ENCODE measurements at regions not wholly inside any gene's neighbourhood (a gene's known extent, or its start where the extent isn't known, plus 50 kb on each side); places are given as distances from the start of the nearest gene placed in this dataset.

GRCh38 chr2:133966720-133967304 lies 287.1 kb upstream of the MGAT5 start:
- Histone ChIP-seq H3K9me2 (ENCODE audit: insufficient read depth) (no peaks in the 10 kb centered on the region), H3K4me2 (ENCODE audit: low read length) (no peak overlapping the region), H3K27me3 (ENCODE audit: insufficient read depth, low read length) (peaks cover 24% of the 10 kb centered on the region), H3K9ac (ENCODE audit: low read length) (no peak overlapping the region), H2AFZ (ENCODE audit: low read depth, low read length, poor library complexity, severe bottlenecking) (no peak overlapping the region), H3K79me2 (ENCODE audit: insufficient read depth, low read length) (no peaks in the 10 kb centered on the region), H4K20me1 (ENCODE audit: insufficient read depth) (no peaks in the 10 kb centered on the region), H3K4me1 (ENCODE audit: control insufficient read depth in 1 of 2, insufficient read depth in 2 of 2, low read length in 2 of 2) (no peaks in the 10 kb centered on the region), H3K36me3 (ENCODE audit: control insufficient read depth in 1 of 2, insufficient read depth in 2 of 2, low read length in 2 of 2) (no peaks in the 10 kb centered on the region), H3K27ac (ENCODE audit: low read depth, low read length) (no peak overlapping the region), H3K9me3 (ENCODE audit: control insufficient read depth in 1 of 2, insufficient read depth in 1 of 2, low read depth in 1 of 2, low read length in 2 of 2) (no peaks in the 10 kb centered on the region), H3K4me3 (replicated peaks in 1 of 2; ENCODE audit: low read depth in 1 of 2, low read length in 2 of 2) (no peak overlapping the region)
- ATAC-seq (no peak), DNase-seq (ENCODE audit: low read depth, low spot score) (no peak)
- POLR2A ChIA-PET, result no interaction called here
- RAD21 ChIA-PET (ENCODE audit: low non-redundant PET in 1 of 2, low total read pairs in 2 of 2, uncharacterized antibody in 2 of 2, unreplicated experiment in 2 of 2), result no interaction called here
- TF ChIP-seq CEBPB (IDR thresholded peaks at IDR 0.05; ENCODE audit: low read depth) (no peak), ZNF274 (IDR thresholded peaks at IDR 0.05; ENCODE audit: low read depth, low read length) (no peak), POLR2A (IDR thresholded peaks at IDR 0.05; ENCODE audit: borderline replicate concordance, extremely low read depth, insufficient read depth, insufficient read length) (no peak), RAD21 (IDR thresholded peaks at IDR 0.05; ENCODE audit: low read depth) (no peak), POLR2AphosphoS5 (IDR thresholded peaks at IDR 0.05; ENCODE audit: low read depth, low read length) (no peak), SIN3A (IDR thresholded peaks at IDR 0.05; ENCODE audit: low read depth) (no peak), JUND (IDR thresholded peaks at IDR 0.05) (no peak), EGR1 (IDR thresholded peaks at IDR 0.05; ENCODE audit: low read depth) (no peak), TCF7L2 (IDR thresholded peaks at IDR 0.05; ENCODE audit: borderline replicate concordance, extremely low read depth, insufficient read depth, insufficient read length) (no peak), ATF3 (IDR thresholded peaks at IDR 0.05) (no peak), ELF1 (IDR thresholded peaks at IDR 0.05; ENCODE audit: borderline replicate concordance, low read depth) (no peak), CBX3 (IDR thresholded peaks at IDR 0.05; ENCODE audit: low read depth) (no peak), ZFX (IDR thresholded peaks at IDR 0.05) (no peak), ZBTB33 (IDR thresholded peaks at IDR 0.05; ENCODE audit: extremely low read depth, insufficient replicate concordance, low read length) (no peak)
- intact Hi-C loops (cut with micrococcal nuclease), result no loop called here
- CTCF ChIA-PET, result no interaction called here
- no TSS peak for BruUV-seq (replicated peaks)
